Gastrocnemius medialis (tissue), 4 donors: ENCODE measurements at regions not wholly inside any gene's neighbourhood (a gene's known extent, or its start where the extent isn't known, plus 50 kb on each side); places are given as distances from the start of the nearest gene placed in this dataset.

Source experiments
- CTCF ChIP-seq, 5 experiments: fragments of 450-650 bp in 3 of 5; fragments of 200-600 bp in 2 of 5; sonication (generic) in 2 of 5; IDR thresholded peaks in 4 of 5; conservative IDR thresholded peaks in 1 of 5; 1 replicate in 4 of 5; 2 replicates in 1 of 5; pipeline ENCODE4 v1.5.1; 2016 to 2019; ENCODE audit warnings: antibody characterized with exemption in 5 of 5, mild to moderate bottlenecking in 3 of 5, moderate library complexity in 3 of 5
- POLR2A ChIP-seq, 2 donors: fragments of 450-650 bp; IDR thresholded peaks; one replicate each; pipeline ENCODE4 v1.6.1; 2017; ENCODE audit warnings: antibody characterized with exemption in 2 of 2, mild to moderate bottlenecking in 2 of 2, moderate library complexity in 2 of 2

DNA sequence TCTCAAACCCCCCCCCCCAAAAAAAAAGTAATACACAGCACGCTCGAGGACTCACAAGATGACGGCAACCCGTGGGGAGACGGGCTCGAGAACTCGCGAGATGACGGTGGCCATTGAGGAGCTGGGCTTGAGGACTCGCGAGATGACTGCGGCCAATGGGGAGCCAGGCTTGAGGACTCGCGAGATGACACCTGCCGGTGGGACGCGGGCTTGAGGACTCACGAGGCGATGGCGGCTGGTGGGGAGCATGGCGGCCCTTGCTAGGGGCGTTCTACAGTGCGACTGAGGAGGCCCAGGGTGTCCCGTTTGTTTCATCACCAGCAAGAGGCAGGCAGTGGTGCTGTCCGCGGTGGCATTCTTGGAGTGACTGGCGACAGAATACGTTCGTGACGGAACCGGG lies 172.4 kb upstream of the MAGEB16 start:
- no peak for TF ChIP-seq POLR2A (IDR thresholded peaks at IDR 0.05)
- no peak for TF ChIP-seq CTCF (IDR thresholded peaks at IDR 0.05 in 4 of 5, conservative IDR thresholded peaks at IDR 0.05 in 1 of 5)
